Fibroblast of lung (primary cell): ENCODE measurements at regions not wholly inside any gene's neighbourhood (a gene's known extent, or its start where the extent isn't known, plus 50 kb on each side); places are given as distances from the start of the nearest gene placed in this dataset.

ENCODE experiments used
- DNase-seq, 2 donors: peaks; one replicate each; pipeline versions ENCODE4 v3.0.0 to v3.0.0-alpha.2; 2010; ENCODE audit warnings: low read depth in 2 of 2
- H2AFZ ChIP-seq: 2 replicates; pipeline ENCODE4 v1.5.1; 2012; ENCODE audit warnings: low read length, control low read depth, inconsistent platforms
- H3K27ac ChIP-seq: 2 replicates; pipeline ENCODE4 v1.5.1; 2011; ENCODE audit warnings: low read length, control low read depth; ENCODE audit not compliant: insufficient read depth
- H3K27me3 ChIP-seq: 2 replicates; pipeline ENCODE4 v1.5.1; 2011; ENCODE audit warnings: mild to moderate bottlenecking, low read length; ENCODE audit not compliant: control insufficient read depth, insufficient read depth
- H3K36me3 ChIP-seq: 2 replicates; pipeline ENCODE4 v1.5.1; 2011; ENCODE audit warnings: low read length; ENCODE audit not compliant: control insufficient read depth, insufficient read depth
- H3K4me1 ChIP-seq: 2 replicates; pipeline ENCODE4 v1.5.1; 2011; ENCODE audit warnings: low read length; ENCODE audit not compliant: control insufficient read depth, insufficient read depth; ENCODE audit errors: extremely low read depth
- H3K4me2 ChIP-seq: 2 replicates; pipeline ENCODE4 v1.5.1; 2011; ENCODE audit warnings: low read length, control low read depth; ENCODE audit not compliant: insufficient read depth; ENCODE audit errors: extremely low read depth
- H3K4me3 ChIP-seq, 4 experiments: fragments of 200-600 bp in 1 of 4; sonication (generic) in 1 of 4; replicated peaks in 1 of 4; 2 replicates each; pipeline ENCODE4 v1.5.1; 2011 to 2016; ENCODE audit warnings: low read length in 4 of 4, low read depth in 3 of 4, mild to moderate bottlenecking in 3 of 4, control low read depth in 2 of 4, inconsistent platforms in 1 of 4, mixed read lengths in 1 of 4; ENCODE audit not compliant: insufficient read depth in 1 of 4; ENCODE audit errors: control extremely low read depth in 1 of 4
- H3K79me2 ChIP-seq: 2 replicates; pipeline ENCODE4 v1.5.1; 2012; ENCODE audit warnings: mild to moderate bottlenecking, low read length, inconsistent platforms; ENCODE audit not compliant: control insufficient read depth, insufficient read depth
- H3K9ac ChIP-seq: 2 replicates; pipeline ENCODE4 v1.5.1; 2011; ENCODE audit warnings: mild to moderate bottlenecking, low read length, control low read depth; ENCODE audit not compliant: insufficient read depth
- H3K9me3 ChIP-seq: 2 replicates; pipeline ENCODE4 v1.5.1; 2012; ENCODE audit warnings: low read depth, low read length; ENCODE audit not compliant: control insufficient read depth, insufficient read depth
- H4K20me1 ChIP-seq: 2 replicates; pipeline ENCODE4 v1.5.1; 2011; ENCODE audit warnings: low read length; ENCODE audit not compliant: control insufficient read depth, insufficient read depth; ENCODE audit errors: extremely low read depth
- EZH2 ChIP-seq: IDR thresholded peaks from 2 replicates; pipeline ENCODE4 v1.5.1; 2012; ENCODE audit warnings: low read length, control low read depth, mild to moderate bottlenecking; ENCODE audit errors: missing control alignments
- TF ChIP-seq, protein P1 (sequence below), 2 donors: IDR thresholded peaks in 1 of 2; conservative IDR thresholded peaks in 1 of 2; 1 replicate in 1 of 2; 2 replicates in 1 of 2; pipeline ENCODE4 v1.5.1; 2011 to 2012; ENCODE audit warnings: low read length in 2 of 2, control low read depth in 1 of 2, inconsistent platforms in 1 of 2, low read depth in 1 of 2, mild to moderate bottlenecking in 1 of 2

- TF ChIP-seq, protein P1, sequence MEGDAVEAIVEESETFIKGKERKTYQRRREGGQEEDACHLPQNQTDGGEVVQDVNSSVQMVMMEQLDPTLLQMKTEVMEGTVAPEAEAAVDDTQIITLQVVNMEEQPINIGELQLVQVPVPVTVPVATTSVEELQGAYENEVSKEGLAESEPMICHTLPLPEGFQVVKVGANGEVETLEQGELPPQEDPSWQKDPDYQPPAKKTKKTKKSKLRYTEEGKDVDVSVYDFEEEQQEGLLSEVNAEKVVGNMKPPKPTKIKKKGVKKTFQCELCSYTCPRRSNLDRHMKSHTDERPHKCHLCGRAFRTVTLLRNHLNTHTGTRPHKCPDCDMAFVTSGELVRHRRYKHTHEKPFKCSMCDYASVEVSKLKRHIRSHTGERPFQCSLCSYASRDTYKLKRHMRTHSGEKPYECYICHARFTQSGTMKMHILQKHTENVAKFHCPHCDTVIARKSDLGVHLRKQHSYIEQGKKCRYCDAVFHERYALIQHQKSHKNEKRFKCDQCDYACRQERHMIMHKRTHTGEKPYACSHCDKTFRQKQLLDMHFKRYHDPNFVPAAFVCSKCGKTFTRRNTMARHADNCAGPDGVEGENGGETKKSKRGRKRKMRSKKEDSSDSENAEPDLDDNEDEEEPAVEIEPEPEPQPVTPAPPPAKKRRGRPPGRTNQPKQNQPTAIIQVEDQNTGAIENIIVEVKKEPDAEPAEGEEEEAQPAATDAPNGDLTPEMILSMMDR (conservative IDR thresholded peaks at IDR 0.05 in 1 of 2, IDR thresholded peaks at IDR 0.05 in 1 of 2; ENCODE audit: low read depth in 1 of 2, low read length in 2 of 2), result no peak
- no peak for TF ChIP-seq EZH2
- no peaks in the 10 kb centered on the region for H3K36me3 ChIP-seq
- no peak overlapping the region for H3K4me2 ChIP-seq
- H3K4me1 ChIP-seq, result no peaks in the 10 kb centered on the region
- H2AFZ ChIP-seq, result no peak overlapping the region
- no peak for DNase-seq
- no peak overlapping the region for H3K4me3 ChIP-seq
- no peaks in the 10 kb centered on the region for H3K27me3 ChIP-seq
- H4K20me1 ChIP-seq, result no peaks in the 10 kb centered on the region
- H3K9me3 ChIP-seq, result no peaks in the 10 kb centered on the region
- H3K79me2 ChIP-seq, result no peaks in the 10 kb centered on the region
- no peak overlapping the region for H3K27ac ChIP-seq
- H3K9ac ChIP-seq, result no peak overlapping the region
These were observed 606.2 kb upstream of the ZFP42 start for GRCh38 chr4:187389420-187389819.

DNA sequence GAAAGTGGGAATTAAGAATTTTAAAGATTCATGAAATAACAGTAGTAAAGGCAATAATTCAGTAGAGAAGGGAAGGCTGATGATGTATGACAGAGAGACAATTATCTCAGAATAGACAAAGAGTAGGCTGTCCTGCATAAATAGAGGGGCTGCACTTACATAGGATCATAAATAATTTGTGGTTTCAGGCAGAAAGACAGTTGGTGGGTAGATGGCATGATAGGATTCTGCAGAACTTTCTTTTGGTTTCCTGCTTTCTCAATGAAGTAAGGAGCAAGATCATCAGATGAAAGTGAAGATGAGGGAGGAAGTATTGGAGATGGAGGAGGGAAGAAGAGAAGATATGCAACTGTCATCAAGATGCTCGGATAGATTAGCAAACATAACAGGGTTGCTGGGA is 604.9 kb upstream of the ZFP42 start:
- no peaks in the 10 kb centered on the region for H3K79me2 ChIP-seq
- no peaks in the 10 kb centered on the region for H3K36me3 ChIP-seq
- DNase-seq, result no peak
- no peaks in the 10 kb centered on the region for H3K9me3 ChIP-seq
- TF ChIP-seq, protein P1 (conservative IDR thresholded peaks at IDR 0.05 in 1 of 2, IDR thresholded peaks at IDR 0.05 in 1 of 2; ENCODE audit: low read depth in 1 of 2, low read length in 2 of 2), result no peak
- no peak for TF ChIP-seq EZH2
- H2AFZ ChIP-seq, result no peak overlapping the region
- H3K4me3 ChIP-seq, result no peak overlapping the region
- no peaks in the 10 kb centered on the region for H3K27me3 ChIP-seq
- no peak overlapping the region for H3K27ac ChIP-seq
- no peaks in the 10 kb centered on the region for H4K20me1 ChIP-seq
- no peak overlapping the region for H3K9ac ChIP-seq
- H3K4me2 ChIP-seq, result no peak overlapping the region
- no peaks in the 10 kb centered on the region for H3K4me1 ChIP-seq

DNA sequence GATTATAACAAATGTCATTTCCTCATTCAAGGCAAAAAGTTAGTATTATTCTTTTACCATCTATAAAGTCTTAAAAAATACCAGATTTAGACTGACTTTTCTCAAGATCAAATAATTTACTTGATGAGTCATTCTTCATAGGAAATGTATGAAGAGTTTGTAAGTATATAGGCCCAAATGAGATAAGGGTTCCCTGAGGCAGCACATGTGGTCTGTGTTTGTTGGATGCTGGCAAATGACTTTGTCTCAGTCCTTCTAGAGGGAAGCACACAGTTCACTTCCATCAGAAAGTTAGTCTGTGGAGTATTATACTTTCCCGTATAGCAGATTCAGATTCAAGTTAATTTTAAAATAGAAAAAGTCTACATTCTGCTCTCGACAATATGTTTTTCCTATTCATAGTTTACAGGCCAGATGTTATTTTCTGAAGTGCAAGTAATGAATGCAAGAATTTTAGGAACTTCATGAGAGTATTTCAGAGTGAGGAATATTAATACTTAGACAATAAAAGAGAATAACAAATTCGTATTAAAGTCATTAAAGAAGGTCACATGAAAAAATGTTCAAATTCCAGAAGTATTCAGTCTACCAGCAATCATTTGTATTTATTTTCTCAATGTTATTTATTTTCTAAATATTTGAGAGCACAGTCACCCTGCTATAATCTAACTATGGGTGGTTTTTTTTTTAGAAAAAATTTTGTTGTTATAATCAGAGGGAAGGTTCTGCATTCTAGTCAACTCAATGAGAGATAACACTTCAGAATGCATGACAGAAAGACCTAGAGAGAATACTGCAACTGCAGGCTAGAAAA is 601.8 kb upstream of the ZFP42 start:
- Histone ChIP-seq H2AFZ (no peak overlapping the region), H3K9me3 (no peaks in the 10 kb centered on the region), H3K79me2 (no peaks in the 10 kb centered on the region), H3K4me2 (no peak overlapping the region), H3K27ac (no peak overlapping the region), H3K36me3 (no peaks in the 10 kb centered on the region), H4K20me1 (no peaks in the 10 kb centered on the region), H3K4me1 (no peaks in the 10 kb centered on the region), H3K9ac (no peak overlapping the region), H3K4me3 (no peak overlapping the region), H3K27me3 (no peaks in the 10 kb centered on the region)
- DNase-seq, result no peak
- TF ChIP-seq, protein P1 (conservative IDR thresholded peaks at IDR 0.05 in 1 of 2, IDR thresholded peaks at IDR 0.05 in 1 of 2; ENCODE audit: low read depth in 1 of 2, low read length in 2 of 2), result no peak
- TF ChIP-seq EZH2, result no peak
